Daoy (cell line): ENCODE measurements at regions not wholly inside any gene's neighbourhood (a gene's known extent, or its start where the extent isn't known, plus 50 kb on each side); places are given as distances from the start of the nearest gene placed in this dataset.
A peak's percentile ranks its signal among the peaks of the same experiment; 100 is the strongest.

Experiments used
- DNase-seq: peaks from one replicate; pipeline ENCODE4 v3.0.0-alpha.2; 2015; ENCODE audit warnings: low read depth

DNA sequence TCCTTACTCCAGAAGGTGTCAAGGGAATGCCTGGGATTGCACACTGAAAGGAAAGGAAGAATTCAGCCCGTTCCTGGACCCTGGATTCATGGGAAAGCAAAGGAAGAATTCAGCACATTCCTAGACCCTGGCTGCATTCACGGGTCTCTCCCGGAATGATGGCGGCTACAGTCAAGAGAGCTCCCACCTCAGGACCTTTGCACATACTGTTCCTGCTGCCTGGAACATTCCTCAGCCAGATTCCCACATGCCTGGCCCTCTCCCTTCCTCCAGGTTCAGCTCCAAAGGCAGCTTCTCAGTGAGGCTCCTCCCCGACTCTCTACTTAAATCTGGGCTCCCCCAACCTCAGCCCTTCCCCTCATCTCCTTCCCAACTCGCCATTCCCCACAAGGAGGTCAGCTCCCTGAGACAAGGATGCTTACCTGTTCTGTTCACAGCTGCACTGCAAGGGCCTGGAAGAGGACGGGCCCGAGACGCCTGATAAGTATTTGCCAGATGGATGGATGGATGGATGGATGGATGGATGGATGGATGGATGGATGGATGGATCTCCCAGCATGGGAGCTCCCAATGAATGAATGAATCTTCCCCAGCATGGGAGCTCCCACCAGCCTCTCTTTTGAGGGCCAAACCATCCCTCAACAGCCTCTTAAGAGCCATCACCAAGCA lies 77.4 kb downstream of the NCOR2 start:
- DNase-seq = no peak

- DNase-seq = no peak
These were observed 78.2 kb downstream of the NCOR2 start for GRCh38 chr12:124489220-124489619.

- DNase-seq = no peak
These were observed 78.9 kb downstream of the NCOR2 start for GRCh38 chr12:124488520-124488919.

GRCh38 chr12:124487834-124488165 lies 79.6 kb downstream of the NCOR2 start:
- DNase-seq = no peak

- DNase-seq = no peak
These were observed 80.2 kb downstream of the NCOR2 start for GRCh38 chr12:124487066-124487833.

DNA sequence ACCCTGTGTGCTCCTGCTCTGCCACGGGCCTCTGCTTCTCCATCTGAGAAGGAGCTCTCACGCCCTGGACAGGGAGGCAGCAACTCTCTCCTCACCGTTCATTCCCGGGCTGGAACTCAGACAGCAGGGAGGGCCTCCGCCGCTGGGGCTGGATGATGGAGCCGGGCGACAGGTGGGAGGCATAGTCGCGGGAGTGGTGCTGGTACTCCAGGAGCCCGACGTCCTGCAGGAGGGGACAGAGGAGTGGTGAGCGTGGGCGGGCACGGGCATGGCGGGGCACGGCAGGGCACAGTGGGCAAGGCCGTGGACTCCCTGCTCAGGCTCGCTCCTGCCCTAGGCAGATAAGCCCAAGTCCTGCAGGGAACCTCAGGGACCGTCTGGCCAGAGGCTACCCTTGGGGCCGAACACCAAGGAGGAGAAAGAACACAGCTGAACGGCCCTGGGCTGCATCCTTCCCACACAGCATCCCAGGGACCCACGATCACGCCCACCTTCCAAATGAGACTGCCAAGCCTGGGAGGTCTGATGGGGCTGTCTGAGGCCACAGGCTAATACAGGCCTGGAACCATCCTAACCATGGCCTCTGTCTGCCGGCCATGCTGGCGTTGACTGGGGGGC lies 81.0 kb downstream of the NCOR2 start:
- DNase-seq = no peak

GRCh38 chr12:124485371-124485770 lies 82.0 kb downstream of the NCOR2 start:
- no peak for DNase-seq

DNA sequence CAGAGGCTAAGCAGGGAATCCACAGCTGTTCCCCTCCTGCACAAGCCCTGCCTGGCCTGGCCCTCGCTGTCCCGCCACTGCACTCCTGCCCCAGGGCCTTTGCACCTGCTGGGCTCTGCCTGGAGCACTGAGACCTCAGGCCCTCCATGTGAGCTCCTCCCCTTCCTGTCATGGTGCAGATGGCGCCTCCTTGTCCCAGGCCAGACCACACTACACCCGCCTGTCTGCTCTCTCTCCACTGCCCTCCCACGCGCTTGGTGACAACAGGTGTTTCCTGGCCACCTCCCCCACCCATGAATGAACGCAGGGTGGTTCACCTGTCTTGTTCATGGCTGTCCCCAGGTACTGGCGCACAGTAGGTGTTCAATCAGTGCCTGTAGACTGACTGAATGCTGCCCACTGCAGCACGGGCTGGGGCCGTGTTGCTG lies 82.9 kb downstream of the NCOR2 start:
- no peak for DNase-seq

GRCh38 chr12:124484067-124484466 lies 83.3 kb downstream of the NCOR2 start:
- DNase-seq = no peak

DNA sequence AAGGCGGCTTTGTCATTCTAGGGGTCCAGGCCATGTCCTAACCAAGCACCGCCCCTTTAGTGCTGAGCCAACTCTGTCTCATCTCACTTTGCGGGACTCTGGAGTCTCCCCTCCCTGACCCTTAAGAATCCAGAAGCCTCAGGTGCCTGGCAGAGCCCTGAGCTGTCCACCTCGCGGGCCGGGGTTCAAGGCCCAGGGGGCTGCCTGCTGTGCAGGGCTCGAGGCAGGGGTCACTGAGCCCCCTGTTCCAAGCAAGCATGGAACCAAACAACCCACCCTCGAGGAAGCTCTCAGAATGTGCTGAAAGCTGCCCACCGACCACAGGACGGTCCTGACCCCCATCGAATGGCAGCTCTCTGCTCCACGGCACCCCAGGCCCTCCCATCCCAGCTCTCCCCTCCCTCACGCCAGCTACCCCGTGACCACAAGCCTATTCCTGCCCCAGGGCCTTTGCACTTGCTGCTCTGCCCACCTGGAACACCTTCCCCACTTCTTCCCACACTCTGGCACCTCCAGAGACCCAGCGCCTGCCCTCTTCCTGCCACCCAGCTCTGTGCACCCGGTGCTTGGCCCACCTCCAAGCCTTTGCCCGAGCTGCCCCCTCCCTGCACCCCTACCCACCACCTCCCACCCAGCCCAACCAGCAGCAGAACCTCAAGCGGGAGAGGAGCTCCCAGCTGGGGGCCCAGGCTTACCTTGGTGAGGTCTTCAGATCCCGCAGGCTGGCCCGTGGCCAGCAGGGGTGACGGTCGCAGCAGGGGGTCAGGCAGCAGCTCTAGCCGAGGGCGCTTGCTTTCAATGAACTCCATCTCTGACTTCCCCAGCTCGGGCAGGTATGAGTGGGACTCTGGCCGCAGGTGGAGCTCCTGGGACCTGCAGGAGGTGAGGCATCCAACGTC lies 84.3 kb downstream of the NCOR2 start:
- no peak for DNase-seq

GRCh38 chr12:124482567-124482893 lies 84.9 kb downstream of the NCOR2 start:
- DNase-seq = no peak

DNA sequence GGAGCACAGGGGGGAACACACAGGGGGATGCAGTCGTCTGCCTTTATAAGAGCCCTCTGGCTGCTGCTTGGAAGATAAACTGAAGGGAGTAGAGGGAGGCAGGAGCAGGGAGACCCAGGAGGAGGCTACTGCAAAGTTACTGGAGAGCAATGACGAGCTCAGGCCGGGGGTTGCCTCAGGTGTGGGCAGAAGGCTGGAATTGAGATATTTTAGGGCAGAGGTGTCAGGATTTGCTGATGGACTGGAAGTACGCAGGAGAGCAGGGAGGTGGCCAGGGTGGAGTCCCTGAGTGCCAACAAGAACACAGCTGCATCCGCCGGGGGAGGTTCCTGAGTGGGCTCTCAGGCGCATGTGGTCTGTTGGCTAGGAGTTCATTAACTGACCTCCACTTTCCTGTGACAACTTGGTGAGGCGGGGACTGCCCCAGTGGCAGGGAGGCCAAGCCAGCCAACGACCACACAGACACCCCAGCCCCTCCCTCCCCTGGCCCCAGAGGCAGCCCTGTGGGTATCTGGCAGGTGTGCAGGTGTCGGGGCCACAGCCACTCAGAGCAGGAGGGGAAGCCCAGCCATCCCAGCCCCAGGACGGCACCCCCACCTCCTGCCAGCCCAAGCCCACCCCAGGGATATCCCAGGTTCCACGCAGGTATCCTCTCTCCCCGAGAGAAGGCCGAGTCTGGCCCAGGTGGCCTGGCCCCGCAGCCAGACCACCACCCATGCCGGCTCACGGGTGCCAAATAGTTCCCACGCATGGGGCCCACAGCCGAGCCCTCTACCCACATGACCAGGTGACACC lies 85.4 kb downstream of the NCOR2 start:
- DNase-seq = no peak

GRCh38 chr12:124481257-124481750 lies 86.1 kb downstream of the NCOR2 start:
- peak; percentile 48 for DNase-seq

DNA sequence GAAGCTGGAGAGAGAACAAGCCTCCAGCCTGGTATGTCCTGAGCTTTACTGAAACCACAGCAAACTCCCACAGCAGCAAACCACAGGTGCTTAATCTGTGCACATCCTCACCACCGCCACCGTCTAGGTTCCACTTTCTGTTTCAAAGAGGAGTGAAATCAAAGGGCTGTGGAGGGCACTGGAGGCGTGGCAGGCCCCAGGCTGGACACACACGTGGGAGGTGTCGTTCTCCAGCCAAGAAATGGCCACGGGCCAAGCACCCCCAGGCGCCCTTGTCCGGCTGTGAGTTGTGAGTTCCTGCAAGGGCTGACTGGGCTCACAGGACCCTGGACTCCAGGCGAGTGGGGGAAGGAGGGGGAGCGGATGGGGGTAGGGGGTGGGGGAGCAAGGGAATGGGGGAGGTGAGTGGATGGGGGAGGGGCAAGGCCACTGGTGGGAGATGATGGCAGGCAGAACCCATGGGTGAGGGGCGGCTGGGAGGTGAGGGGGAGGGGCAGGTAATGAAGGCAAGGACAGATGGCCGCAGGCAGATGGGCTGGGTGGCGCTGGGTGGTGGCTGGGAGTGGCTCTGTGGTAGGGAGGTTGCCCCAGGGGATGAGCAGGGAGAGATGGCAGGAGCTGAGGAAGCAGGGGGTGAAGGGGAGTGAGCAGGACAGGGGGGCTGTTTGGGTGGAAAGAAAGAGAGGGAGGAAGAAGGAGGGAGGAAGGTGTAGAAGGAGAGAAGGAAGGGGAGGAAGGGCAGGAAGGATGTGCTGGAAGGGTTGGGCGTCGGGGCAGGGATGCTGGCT lies 86.7 kb downstream of the NCOR2 start:
- peak; percentile 89 for DNase-seq

- DNase-seq = no peak
These were observed 87.5 kb downstream of the NCOR2 start for GRCh38 chr12:124479680-124480468.

- no peak for DNase-seq
These were observed 88.3 kb downstream of the NCOR2 start for GRCh38 chr12:124478985-124479645.

DNA sequence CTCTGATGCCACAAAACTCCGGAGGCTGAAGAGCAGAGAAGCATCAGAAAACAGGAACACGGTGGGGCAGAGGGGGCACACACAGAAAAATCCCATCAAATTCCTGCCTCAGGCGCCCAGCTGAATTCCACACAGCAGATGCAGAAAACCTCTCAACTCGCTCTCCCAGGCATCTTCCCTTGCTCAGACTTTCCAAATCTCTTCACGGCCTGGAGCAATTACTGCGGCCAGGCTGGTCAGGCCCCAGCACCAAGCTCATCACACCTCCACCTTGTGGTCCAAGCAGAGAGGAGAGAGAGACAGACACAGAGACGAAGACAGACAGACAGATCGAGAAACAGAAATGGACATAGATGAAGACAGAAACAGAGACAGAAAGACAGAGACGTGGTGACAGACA lies 89.0 kb downstream of the NCOR2 start:
- DNase-seq = no peak

DNA sequence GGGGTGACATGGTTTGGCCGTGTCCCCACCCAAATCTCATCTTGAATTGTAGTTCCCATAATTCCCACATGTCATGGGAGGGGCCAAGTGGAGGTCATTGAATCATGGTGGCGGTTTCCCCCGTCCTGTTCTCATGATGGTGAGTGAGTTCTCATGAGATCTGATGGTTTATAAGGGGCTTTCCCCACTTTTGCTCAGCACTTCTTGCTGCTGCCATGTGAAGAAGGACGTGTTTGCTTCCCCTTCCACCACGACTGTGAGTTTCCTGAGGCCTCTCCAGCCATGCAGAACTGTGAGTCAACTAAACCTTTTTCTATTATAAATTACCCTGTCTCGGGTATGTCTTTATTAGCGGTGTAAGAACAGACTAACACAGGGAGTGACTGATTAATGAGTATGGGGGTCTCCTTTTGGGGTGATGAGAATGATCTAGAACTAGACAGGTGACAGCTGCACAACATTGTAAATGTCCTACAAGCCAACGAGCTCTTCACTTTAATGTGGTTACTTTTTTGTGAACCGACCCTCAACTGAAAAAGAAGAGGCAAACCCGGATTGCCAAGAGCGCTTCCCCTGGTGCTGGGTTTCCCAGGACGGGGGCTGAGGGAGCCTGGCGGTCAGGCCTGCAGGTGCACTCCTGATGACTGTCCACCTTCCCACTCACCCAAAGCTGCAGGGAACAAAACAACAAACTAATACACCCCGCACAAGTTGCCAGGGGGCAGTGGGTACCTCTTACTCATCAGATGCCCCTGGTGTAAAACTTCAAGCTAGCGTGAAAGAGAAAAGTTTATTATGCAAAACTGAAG lies 90.1 kb downstream of the NCOR2 start:
- DNase-seq = no peak
